Natural killer cell treated with Interleukin-12 subunit alpha and Interleukin-12 subunit beta and Interleukin-15 and Interleukin-18, amount 100 ng/mL, for 72 hours (primary cell): ENCODE measurements at regions not wholly inside any gene's neighbourhood (a gene's known extent, or its start where the extent isn't known, plus 50 kb on each side); places are given as distances from the start of the nearest gene placed in this dataset.

ENCODE experiments used
- ATAC-seq, 2 donors: fragments of 150-1000 bp; cut with Tn5 transposase in 1 of 2; sonication (Bioruptor Pico), chemical (Tn5 transposase) in 1 of 2; 2 replicates each; pipeline ENCODE4 v1.10.0; 2021
- DNase-seq: peaks from one replicate; pipeline ENCODE4 v3.0.0; 2022; ENCODE audit warnings: low spot score
- H3K27ac Mint-ChIP-seq, 2 donors: 1 replicate in 1 of 2; 2 replicates in 1 of 2; pipeline ENCODE4 v1.8.0; 2022; ENCODE audit warnings: mixed read lengths in 2 of 2, mild to moderate bottlenecking in 1 of 2, moderate library complexity in 1 of 2
- H3K27me3 Mint-ChIP-seq, 2 donors: 1 replicate in 1 of 2; 2 replicates in 1 of 2; pipeline ENCODE4 v1.8.0; 2022; ENCODE audit warnings: mixed read lengths in 2 of 2
- H3K36me3 Mint-ChIP-seq: one replicate; pipeline ENCODE4 v1.8.0; 2022; ENCODE audit warnings: mixed read lengths
- H3K4me1 Mint-ChIP-seq, 2 donors: 1 replicate in 1 of 2; 2 replicates in 1 of 2; pipeline ENCODE4 v1.8.0; 2022; ENCODE audit warnings: low read depth in 2 of 2, mixed read lengths in 2 of 2, mild to moderate bottlenecking in 1 of 2
- H3K4me3 Mint-ChIP-seq: one replicate; pipeline ENCODE4 v1.8.0; 2022; ENCODE audit warnings: mixed read lengths
- H3K9me3 Mint-ChIP-seq: 2 replicates; pipeline ENCODE4 v1.8.0; 2022; ENCODE audit warnings: mixed read lengths

GRCh38 chr3:176206809-176207208 lies 990.5 kb downstream of the TBL1XR1 start:
- Mint-ChIP-seq H3K4me1 (no peaks in the 10 kb centered on the region), H3K27ac (no peak overlapping the region), H3K36me3 (no peaks in the 10 kb centered on the region), H3K9me3 (peaks cover 14% of the 10 kb centered on the region), H3K27me3 (no peaks in the 10 kb centered on the region), H3K4me3 (no peak overlapping the region)
- DNase-seq (no peak), ATAC-seq (no peak)

- no peaks in the 10 kb centered on the region for H3K27me3 Mint-ChIP-seq
- H3K4me1 Mint-ChIP-seq: no peaks in the 10 kb centered on the region
- H3K36me3 Mint-ChIP-seq: no peaks in the 10 kb centered on the region
- DNase-seq (no peak), ATAC-seq (no peak)
- no peak overlapping the region for H3K27ac Mint-ChIP-seq
- H3K9me3 Mint-ChIP-seq: peaks cover 9% of the 10 kb centered on the region
- H3K4me3 Mint-ChIP-seq: no peak overlapping the region
Observed at GRCh38 chr3:176202652-176203051, 994.6 kb downstream of the TBL1XR1 start.

GRCh38 chr3:176193032-176193730 lies 1004.1 kb downstream of the TBL1XR1 start:
- Mint-ChIP-seq H3K36me3 (peaks cover 2% of the 10 kb centered on the region), H3K4me1 (no peaks in the 10 kb centered on the region), H3K27ac (no peak overlapping the region), H3K9me3 (peaks cover 6% of the 10 kb centered on the region), H3K4me3 (no peak overlapping the region), H3K27me3 (no peaks in the 10 kb centered on the region)
- no peak for DNase-seq
- ATAC-seq: no peak

GRCh38 chr3:176190755-176191154 lies 1006.5 kb downstream of the TBL1XR1 start:
- no peak for ATAC-seq

GRCh38 chr3:176183181-176183580 lies 1014.1 kb downstream of the TBL1XR1 start:
- ATAC-seq (no peak), DNase-seq (no peak)
- H3K27me3 Mint-ChIP-seq: no peaks in the 10 kb centered on the region
- peaks cover 2% of the 10 kb centered on the region for H3K36me3 Mint-ChIP-seq
- no peaks in the 10 kb centered on the region for H3K4me1 Mint-ChIP-seq
- no peak overlapping the region for H3K4me3 Mint-ChIP-seq
- H3K27ac Mint-ChIP-seq: no peak overlapping the region
- peaks cover 17% of the 10 kb centered on the region for H3K9me3 Mint-ChIP-seq

More at GRCh38 chr3:176190755-176191154, 1006.5 kb downstream of the TBL1XR1 start:
- peaks cover 20% of the 10 kb centered on the region for H3K9me3 Mint-ChIP-seq
- H3K4me3 Mint-ChIP-seq: no peak overlapping the region
- H3K27me3 Mint-ChIP-seq: no peaks in the 10 kb centered on the region
- H3K4me1 Mint-ChIP-seq: no peaks in the 10 kb centered on the region
- H3K27ac Mint-ChIP-seq: no peak overlapping the region
- no peak for DNase-seq
- peaks cover 5% of the 10 kb centered on the region for H3K36me3 Mint-ChIP-seq

GRCh38 chr3:176174060-176174459 lies 1023.2 kb downstream of the TBL1XR1 start:
- ATAC-seq: no peak
- Mint-ChIP-seq H3K36me3 (no peaks in the 10 kb centered on the region), H3K9me3 (peaks cover 16% of the 10 kb centered on the region), H3K27me3 (no peaks in the 10 kb centered on the region), H3K4me1 (no peaks in the 10 kb centered on the region), H3K27ac (no peak overlapping the region), H3K4me3 (no peak overlapping the region)
- DNase-seq: no peak

GRCh38 chr3:176172492-176172891 lies 1024.8 kb downstream of the TBL1XR1 start:
- H3K36me3 Mint-ChIP-seq: no peaks in the 10 kb centered on the region
- H3K9me3 Mint-ChIP-seq: peaks cover 16% of the 10 kb centered on the region
- no peak for DNase-seq
- no peak overlapping the region for H3K27ac Mint-ChIP-seq
- H3K27me3 Mint-ChIP-seq: no peaks in the 10 kb centered on the region
- ATAC-seq: no peak
- no peaks in the 10 kb centered on the region for H3K4me1 Mint-ChIP-seq
- no peak overlapping the region for H3K4me3 Mint-ChIP-seq

GRCh38 chr3:176167272-176167671 lies 1030.0 kb downstream of the TBL1XR1 start:
- no peak overlapping the region for H3K27ac Mint-ChIP-seq
- ATAC-seq (no peak), DNase-seq (no peak)
- H3K4me3 Mint-ChIP-seq: no peak overlapping the region
- H3K9me3 Mint-ChIP-seq: peaks cover 19% of the 10 kb centered on the region
- H3K27me3 Mint-ChIP-seq: no peaks in the 10 kb centered on the region
- H3K36me3 Mint-ChIP-seq: peaks cover 4% of the 10 kb centered on the region
- H3K4me1 Mint-ChIP-seq: no peaks in the 10 kb centered on the region

GRCh38 chr3:176160997-176161396 lies 1036.3 kb downstream of the TBL1XR1 start:
- Mint-ChIP-seq H3K4me1 (no peaks in the 10 kb centered on the region), H3K4me3 (no peak overlapping the region), H3K27me3 (no peaks in the 10 kb centered on the region), H3K36me3 (peaks cover 16% of the 10 kb centered on the region), H3K9me3 (peaks cover 19% of the 10 kb centered on the region), H3K27ac (no peak overlapping the region)
- ATAC-seq: no peak
- DNase-seq: no peak

GRCh38 chr3:176159796-176160195 lies 1037.5 kb downstream of the TBL1XR1 start:
- H3K4me1 Mint-ChIP-seq: no peaks in the 10 kb centered on the region

GRCh38 chr3:176155012-176155411 lies 1042.3 kb downstream of the TBL1XR1 start:
- Mint-ChIP-seq H3K36me3 (peaks cover 9% of the 10 kb centered on the region), H3K9me3 (peaks cover 11% of the 10 kb centered on the region), H3K4me1 (no peaks in the 10 kb centered on the region), H3K4me3 (no peak overlapping the region), H3K27ac (no peak overlapping the region), H3K27me3 (no peaks in the 10 kb centered on the region)
- DNase-seq: no peak
- no peak for ATAC-seq

More at GRCh38 chr3:176159796-176160195, 1037.5 kb downstream of the TBL1XR1 start:
- H3K36me3 Mint-ChIP-seq: peaks cover 16% of the 10 kb centered on the region
- DNase-seq (no peak), ATAC-seq (no peak)
- no peaks in the 10 kb centered on the region for H3K27me3 Mint-ChIP-seq
- no peak overlapping the region for H3K4me3 Mint-ChIP-seq
- no peak overlapping the region for H3K27ac Mint-ChIP-seq
- H3K9me3 Mint-ChIP-seq: peaks cover 19% of the 10 kb centered on the region

GRCh38 chr3:176149567-176149966 lies 1047.7 kb downstream of the TBL1XR1 start:
- peaks cover 8% of the 10 kb centered on the region for H3K9me3 Mint-ChIP-seq
- no peak overlapping the region for H3K4me3 Mint-ChIP-seq
- peaks cover 5% of the 10 kb centered on the region for H3K36me3 Mint-ChIP-seq
- H3K4me1 Mint-ChIP-seq: no peaks in the 10 kb centered on the region
- no peaks in the 10 kb centered on the region for H3K27me3 Mint-ChIP-seq
- ATAC-seq (no peak), DNase-seq (no peak)
- no peak overlapping the region for H3K27ac Mint-ChIP-seq

GRCh38 chr3:176147251-176147650 lies 1050.0 kb downstream of the TBL1XR1 start:
- no peak for DNase-seq
- Mint-ChIP-seq H3K27ac (no peak overlapping the region), H3K4me3 (no peak overlapping the region), H3K9me3 (peaks cover 12% of the 10 kb centered on the region), H3K36me3 (peaks cover 5% of the 10 kb centered on the region), H3K4me1 (no peaks in the 10 kb centered on the region), H3K27me3 (no peaks in the 10 kb centered on the region)
- no peak for ATAC-seq

- Mint-ChIP-seq H3K36me3 (peaks cover 5% of the 10 kb centered on the region), H3K27ac (no peak overlapping the region), H3K4me3 (no peak overlapping the region), H3K9me3 (peaks cover 14% of the 10 kb centered on the region), H3K4me1 (no peaks in the 10 kb centered on the region), H3K27me3 (no peaks in the 10 kb centered on the region)
- DNase-seq (no peak), ATAC-seq (no peak)
Observed at GRCh38 chr3:176141837-176142236, 1055.4 kb downstream of the TBL1XR1 start.

- Mint-ChIP-seq H3K4me1 (no peaks in the 10 kb centered on the region), H3K36me3 (peaks cover 11% of the 10 kb centered on the region), H3K9me3 (peaks cover 11% of the 10 kb centered on the region), H3K4me3 (no peak overlapping the region), H3K27ac (no peak overlapping the region), H3K27me3 (no peaks in the 10 kb centered on the region)
- no peak for DNase-seq
- no peak for ATAC-seq
Observed at GRCh38 chr3:176120507-176120906, 1076.8 kb downstream of the TBL1XR1 start.
